Upper lobe of left lung (tissue), 6 donors: ENCODE measurements at regions not wholly inside any gene's neighbourhood (a gene's known extent, or its start where the extent isn't known, plus 50 kb on each side); places are given as distances from the start of the nearest gene placed in this dataset.

Experiments used
- ATAC-seq, 2 donors: fragments of 200-7000 bp; cut with Tn5 transposase; one replicate each; pipeline ENCODE4 v1.9.1; 2022; ENCODE audit warnings: mild to moderate bottlenecking in 2 of 2, moderate library complexity in 2 of 2; ENCODE audit not compliant: low FRiP score in 2 of 2
- DNase-seq, 2 donors: peaks; one replicate each; pipeline ENCODE4 v3.0.0-alpha.2; 2019 to 2020
- H3K27ac ChIP-seq, 4 donors: fragments of 200-600 bp; sonication (generic); one replicate each; pipeline ENCODE4 v1.5.1; 2016 to 2019
- H3K27me3 ChIP-seq, 4 donors: fragments of 200-600 bp; sonication (generic); one replicate each; pipeline ENCODE4 v1.5.1; 2017 to 2019
- H3K36me3 ChIP-seq, 4 donors: fragments of 200-600 bp; sonication (generic); one replicate each; pipeline ENCODE4 v1.5.1; 2016 to 2019
- H3K4me1 ChIP-seq, 4 donors: fragments of 200-600 bp; sonication (generic); one replicate each; pipeline ENCODE4 v1.5.1; 2018 to 2019
- H3K4me3 ChIP-seq, 4 donors: fragments of 200-600 bp; sonication (generic); one replicate each; pipeline ENCODE4 v1.5.1; 2017 to 2019; ENCODE audit warnings: mild to moderate bottlenecking in 2 of 4, moderate library complexity in 1 of 4
- H3K9me3 ChIP-seq, 4 donors: fragments of 200-600 bp; sonication (generic); one replicate each; pipeline ENCODE4 v1.5.1; 2018 to 2019
- EP300 ChIP-seq, 4 donors: sonication (generic); formaldehyde crosslinking; IDR thresholded peaks; one replicate each; pipeline ENCODE4 v1.5.1; 2017; ENCODE audit warnings: antibody characterized with exemption in 4 of 4, control low read depth in 2 of 4
- POLR2A ChIP-seq, 4 donors: fragments of 450-650 bp; IDR thresholded peaks; one replicate each; pipeline ENCODE4 v1.5.1; 2016 to 2017; ENCODE audit warnings: antibody characterized with exemption in 4 of 4, mild to moderate bottlenecking in 2 of 4
- POLR2AphosphoS5 ChIP-seq, 2 donors: sonication (generic); formaldehyde crosslinking; IDR thresholded peaks; one replicate each; pipeline ENCODE4 v1.5.1; 2017; ENCODE audit warnings: antibody characterized with exemption in 2 of 2
- WGBS, 2 donors: methylation state at CpG; one replicate each; pipeline ENCODE4 v1.1.5; 2017 to 2018; 5-methylcytosine and 5-hydroxymethylcytosine counted together
- TF ChIP-seq, protein P1 (sequence below), 6 experiments: fragments of 450-650 bp in 4 of 6; fragments of 200-600 bp in 2 of 6; sonication (generic) in 2 of 6; IDR thresholded peaks; one replicate each; pipeline ENCODE4 v1.5.1; 2016 to 2019; ENCODE audit warnings: antibody characterized with exemption in 6 of 6
- donor health status: DM: no; HTN: no; CAD: no; lungs with moderate emphysema.
- donor health status: DM: no; HTN: yes; CAD: no; lungs with severe emphysema.

DNA sequence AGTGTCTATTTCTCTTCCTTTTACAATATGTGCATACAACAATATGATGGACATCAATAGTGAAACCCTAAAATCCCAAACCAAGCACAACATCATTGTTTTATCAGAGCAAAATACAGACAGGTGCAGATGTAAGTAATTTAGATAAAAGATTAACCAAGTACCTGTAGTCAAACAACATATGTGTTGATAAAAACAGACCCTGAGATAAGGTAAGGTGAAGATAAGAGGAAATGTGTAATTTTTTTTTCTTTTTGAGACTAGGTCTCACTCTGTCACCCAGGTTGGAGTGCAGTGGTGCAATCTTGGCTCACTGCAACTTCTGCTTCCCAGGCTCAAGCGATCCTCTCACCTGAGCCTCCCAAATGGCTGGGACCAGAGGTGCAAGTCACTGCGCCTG lies 589.8 kb downstream of the PLCL1 start:
- H3K36me3 ChIP-seq: no peaks in the 10 kb centered on the region
- H3K9me3 ChIP-seq: no peaks in the 10 kb centered on the region
- 89 to 91% methylated on average over 2 of the region's 2 CpGs for WGBS, 2 donors
- no peak overlapping the region for H3K4me3 ChIP-seq
- ATAC-seq (no peak), DNase-seq (no peak)
- no peaks in the 10 kb centered on the region for H3K4me1 ChIP-seq
- no peaks in the 10 kb centered on the region for H3K27me3 ChIP-seq
- no peak overlapping the region for H3K27ac ChIP-seq
- TF ChIP-seq POLR2A (IDR thresholded peaks at IDR 0.05): no peak
- TF ChIP-seq, protein P1, sequence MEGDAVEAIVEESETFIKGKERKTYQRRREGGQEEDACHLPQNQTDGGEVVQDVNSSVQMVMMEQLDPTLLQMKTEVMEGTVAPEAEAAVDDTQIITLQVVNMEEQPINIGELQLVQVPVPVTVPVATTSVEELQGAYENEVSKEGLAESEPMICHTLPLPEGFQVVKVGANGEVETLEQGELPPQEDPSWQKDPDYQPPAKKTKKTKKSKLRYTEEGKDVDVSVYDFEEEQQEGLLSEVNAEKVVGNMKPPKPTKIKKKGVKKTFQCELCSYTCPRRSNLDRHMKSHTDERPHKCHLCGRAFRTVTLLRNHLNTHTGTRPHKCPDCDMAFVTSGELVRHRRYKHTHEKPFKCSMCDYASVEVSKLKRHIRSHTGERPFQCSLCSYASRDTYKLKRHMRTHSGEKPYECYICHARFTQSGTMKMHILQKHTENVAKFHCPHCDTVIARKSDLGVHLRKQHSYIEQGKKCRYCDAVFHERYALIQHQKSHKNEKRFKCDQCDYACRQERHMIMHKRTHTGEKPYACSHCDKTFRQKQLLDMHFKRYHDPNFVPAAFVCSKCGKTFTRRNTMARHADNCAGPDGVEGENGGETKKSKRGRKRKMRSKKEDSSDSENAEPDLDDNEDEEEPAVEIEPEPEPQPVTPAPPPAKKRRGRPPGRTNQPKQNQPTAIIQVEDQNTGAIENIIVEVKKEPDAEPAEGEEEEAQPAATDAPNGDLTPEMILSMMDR (IDR thresholded peaks at IDR 0.05): no peak

DNA sequence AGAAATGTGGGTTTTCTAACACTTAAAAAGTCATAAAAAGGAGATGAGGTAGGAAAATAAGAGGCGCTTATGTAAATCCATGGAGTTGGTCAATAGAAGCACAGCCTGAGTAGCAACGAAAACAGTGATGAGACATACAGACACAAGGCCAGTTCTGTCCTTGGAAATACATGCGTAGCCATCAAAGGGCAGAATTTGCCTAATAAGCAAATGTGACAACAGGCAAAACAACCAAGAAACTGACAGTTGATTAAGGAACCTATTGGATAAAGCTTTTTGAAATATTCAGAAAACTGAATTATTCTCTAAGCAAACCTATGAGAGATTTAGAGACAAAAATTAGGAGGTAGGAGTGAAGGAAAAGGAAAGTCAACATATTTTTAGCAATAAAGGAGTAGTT lies 586.3 kb downstream of the PLCL1 start:
- WGBS, 2 donors: 94 to 95% methylated on average over 3 of the region's 3 CpGs
- no peaks in the 10 kb centered on the region for H3K9me3 ChIP-seq
- DNase-seq (no peak), ATAC-seq (no peak)
- H3K36me3 ChIP-seq: no peaks in the 10 kb centered on the region
- H3K27me3 ChIP-seq: no peaks in the 10 kb centered on the region
- no peaks in the 10 kb centered on the region for H3K4me1 ChIP-seq
- no peak overlapping the region for H3K27ac ChIP-seq
- no peak for TF ChIP-seq POLR2A (IDR thresholded peaks at IDR 0.05)
- TF ChIP-seq, protein P1 (IDR thresholded peaks at IDR 0.05): no peak
- no peak for TF ChIP-seq POLR2AphosphoS5 (IDR thresholded peaks at IDR 0.05)
- TF ChIP-seq EP300 (IDR thresholded peaks at IDR 0.05): no peak
- no peak overlapping the region for H3K4me3 ChIP-seq

DNA sequence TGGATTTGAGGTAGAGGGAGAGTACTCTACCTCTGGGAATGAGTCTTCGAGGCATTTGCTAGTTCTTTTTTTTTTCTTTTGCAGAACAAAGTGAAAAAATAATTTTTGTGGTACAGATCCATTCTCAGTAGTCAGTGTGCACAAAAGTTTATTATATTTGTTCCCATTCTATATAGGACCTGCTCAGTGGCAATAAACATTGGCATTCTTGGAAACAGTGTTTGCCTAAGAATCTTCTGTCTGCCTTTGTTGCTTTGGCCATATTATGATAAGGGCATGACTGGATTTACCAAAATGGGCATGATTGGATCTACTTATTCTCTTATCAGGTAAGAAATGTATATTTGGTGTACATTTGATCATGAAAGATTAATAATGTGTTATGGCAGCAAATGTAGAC lies 583.3 kb downstream of the PLCL1 start:
- H3K36me3 ChIP-seq: no peaks in the 10 kb centered on the region
- no peak overlapping the region for H3K4me3 ChIP-seq
- no peak overlapping the region for H3K27ac ChIP-seq
- TF ChIP-seq POLR2A (IDR thresholded peaks at IDR 0.05): no peak
- TF ChIP-seq POLR2AphosphoS5 (IDR thresholded peaks at IDR 0.05): no peak
- TF ChIP-seq EP300 (IDR thresholded peaks at IDR 0.05): no peak
- TF ChIP-seq, protein P1 (IDR thresholded peaks at IDR 0.05): no peak
- 0% methylated on average over 1 of the region's 1 CpG for WGBS, 2 donors
- no peaks in the 10 kb centered on the region for H3K4me1 ChIP-seq
- ATAC-seq: no peak
- no peaks in the 10 kb centered on the region for H3K27me3 ChIP-seq
- no peak for DNase-seq
- H3K9me3 ChIP-seq: no peaks in the 10 kb centered on the region

DNA sequence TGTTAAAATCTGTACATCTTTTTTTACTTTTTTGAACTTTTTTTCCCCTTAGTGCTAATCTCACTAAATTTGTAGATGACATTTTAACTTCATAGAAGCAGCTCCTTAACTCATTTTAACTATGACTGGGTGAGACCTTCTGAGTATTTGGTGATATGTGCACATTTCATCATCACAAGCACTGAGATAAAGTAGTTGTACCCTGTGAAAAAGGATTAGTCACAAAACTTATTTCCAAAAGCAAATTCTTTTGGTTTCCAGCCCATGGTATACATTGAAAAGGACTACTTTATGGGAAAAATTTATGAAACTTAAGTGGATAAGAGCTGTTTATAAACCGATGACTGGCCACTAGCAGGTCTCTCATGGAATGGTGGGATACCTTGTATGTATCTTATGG lies 581.5 kb downstream of the PLCL1 start:
- ATAC-seq (no peak), DNase-seq (no peak)
- no peaks in the 10 kb centered on the region for H3K9me3 ChIP-seq
- no peaks in the 10 kb centered on the region for H3K4me1 ChIP-seq
- H3K27me3 ChIP-seq: no peaks in the 10 kb centered on the region
- H3K4me3 ChIP-seq: no peak overlapping the region
- WGBS, 2 donors: 93 to 96% methylated on average over 1 of the region's 1 CpG
- H3K27ac ChIP-seq: no peak overlapping the region
- H3K36me3 ChIP-seq: no peaks in the 10 kb centered on the region
- no peak for TF ChIP-seq POLR2AphosphoS5 (IDR thresholded peaks at IDR 0.05)
- no peak for TF ChIP-seq POLR2A (IDR thresholded peaks at IDR 0.05)
- TF ChIP-seq, protein P1 (IDR thresholded peaks at IDR 0.05): no peak
- no peak for TF ChIP-seq EP300 (IDR thresholded peaks at IDR 0.05)

DNA sequence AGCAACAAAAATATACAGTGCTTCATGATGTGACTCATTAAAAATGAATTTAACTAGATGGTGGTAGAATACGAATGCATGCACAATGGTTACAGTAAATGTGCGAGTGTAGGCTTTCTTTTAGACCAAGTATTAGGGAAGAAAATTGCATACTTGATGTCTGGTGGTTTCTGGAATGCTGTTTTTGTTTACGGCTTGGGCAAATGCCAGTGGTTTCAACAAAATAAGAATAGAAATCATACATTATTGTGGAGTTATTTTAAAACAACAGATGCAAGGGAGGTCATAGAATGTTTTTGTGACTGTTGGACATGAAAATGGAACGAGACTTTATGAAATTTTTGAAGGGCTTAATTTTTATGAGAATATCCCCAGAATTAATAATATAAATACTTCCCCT lies 580.9 kb downstream of the PLCL1 start:
- 56 to 79% methylated on average over 4 of the region's 4 CpGs for WGBS, 2 donors
- ATAC-seq (no peak), DNase-seq (no peak)
- Histone ChIP-seq H3K9me3 (no peaks in the 10 kb centered on the region), H3K4me3 (no peak overlapping the region), H3K36me3 (no peaks in the 10 kb centered on the region), H3K27me3 (no peaks in the 10 kb centered on the region), H3K27ac (no peak overlapping the region), H3K4me1 (no peaks in the 10 kb centered on the region)
- TF ChIP-seq POLR2AphosphoS5 (IDR thresholded peaks at IDR 0.05) (no peak), POLR2A (IDR thresholded peaks at IDR 0.05) (no peak), EP300 (IDR thresholded peaks at IDR 0.05) (no peak)
- TF ChIP-seq, protein P1 (IDR thresholded peaks at IDR 0.05): no peak
